ENCODE measurements at regions not wholly inside any gene's neighbourhood (a gene's known extent, or its start where the extent isn't known, plus 50 kb on each side); places are given as distances from the start of the nearest gene placed in this dataset.
A peak's percentile ranks its signal among the peaks of the same experiment; 100 is the strongest.
"Not testable (repeated sequence)": the region's sequence is repeated elsewhere in the genome, so short reads cannot be mapped to it uniquely, and the experiment has no call there.

GRCh38 chr4:91653067-91653466, 650.7 kb upstream of the GRID2 start:
- no peak for DNase-seq (ENCODE audit: low read depth)

GRCh38 chr4:91681091-91681490, 622.7 kb upstream of the GRID2 start:
- DNase-seq (ENCODE audit: low read depth) = no peak

GRCh38 chr4:91681544-91681943, 622.2 kb upstream of the GRID2 start:
- DNase-seq (ENCODE audit: low read depth) = no peak

- DNase-seq (ENCODE audit: low read depth) = no peak
Measured at GRCh38 chr4:91684955-91685354, 618.8 kb upstream of the GRID2 start.

DNA sequence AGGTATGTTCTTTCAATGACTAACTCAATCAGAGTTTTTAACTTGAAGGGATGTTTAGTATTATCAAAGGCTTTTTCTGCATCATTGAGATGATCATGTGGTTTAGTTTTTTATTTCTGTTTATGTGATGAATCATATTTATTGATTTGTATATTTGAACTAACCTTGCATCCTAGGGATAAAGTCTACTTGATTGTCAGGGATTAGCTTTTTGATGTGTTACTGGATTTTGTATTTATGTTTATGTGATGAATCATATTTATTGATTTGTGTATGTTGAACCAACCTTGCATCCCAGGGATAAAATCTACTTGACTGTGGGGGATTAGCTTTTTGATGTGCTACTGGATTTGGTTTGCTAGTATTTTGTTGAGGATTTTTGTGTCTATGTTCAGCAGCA, 615.4 kb upstream of the GRID2 start:
- DNase-seq (ENCODE audit: low read depth) = no peak

- DNase-seq (ENCODE audit: low read depth) = not testable (repeated sequence)
Measured at GRCh38 chr4:91699691-91700090, 604.1 kb upstream of the GRID2 start.

GRCh38 chr4:91729851-91730250, 573.9 kb upstream of the GRID2 start:
- peak; percentile 10 for DNase-seq (ENCODE audit: low read depth)

DNA sequence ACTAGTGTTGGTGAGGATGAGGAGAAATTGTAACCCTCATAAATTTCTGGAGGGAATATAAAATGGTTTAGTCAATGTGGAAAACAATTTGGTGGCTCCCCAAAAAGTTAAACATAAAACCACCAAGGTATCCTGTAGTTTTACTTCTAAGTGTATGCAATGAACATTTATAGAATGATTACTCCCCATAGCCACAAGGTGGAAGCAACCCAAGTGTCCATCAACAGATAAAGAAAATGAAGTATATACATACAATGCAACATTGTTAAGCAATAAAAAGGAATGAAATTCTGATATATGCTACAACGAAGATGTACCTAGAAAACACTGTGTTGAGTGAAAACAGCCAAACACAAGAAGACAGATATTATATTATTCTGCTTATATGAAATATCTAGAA, 569.1 kb upstream of the GRID2 start:
- DNase-seq (ENCODE audit: low read depth) = no peak

GRCh38 chr4:91738831-91739230, 564.9 kb upstream of the GRID2 start:
- DNase-seq (ENCODE audit: low read depth) = not testable (repeated sequence)

GRCh38 chr4:91746551-91746950, 557.2 kb upstream of the GRID2 start:
- DNase-seq (ENCODE audit: low read depth) = no peak

- DNase-seq (ENCODE audit: low read depth) = no peak
Measured at GRCh38 chr4:91751961-91752360, 551.8 kb upstream of the GRID2 start.

GRCh38 chr4:91754716-91755115, 549.0 kb upstream of the GRID2 start:
- no peak for DNase-seq (ENCODE audit: low read depth)

DNA sequence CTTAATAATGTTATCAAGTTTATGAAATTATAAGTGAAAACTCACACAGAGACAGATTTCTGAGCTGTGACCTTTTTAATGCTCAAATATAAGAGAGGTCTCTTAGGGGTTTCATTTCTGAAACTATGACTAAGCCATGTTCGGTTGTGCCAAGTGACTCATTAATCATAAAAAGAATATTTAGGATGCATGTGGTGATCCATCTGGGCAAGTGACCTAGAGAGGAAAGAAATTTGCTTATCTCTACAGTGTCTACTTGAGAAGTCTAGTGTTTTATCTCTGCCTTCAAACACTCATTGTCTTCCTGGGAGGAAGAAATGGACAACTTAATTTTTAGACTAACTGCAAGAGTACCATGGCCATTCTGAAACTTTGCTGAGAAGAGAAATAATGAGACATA, 545.3 kb upstream of the GRID2 start:
- peak; percentile 52 for DNase-seq (ENCODE audit: low read depth)

GRCh38 chr4:91764085-91764484, 539.7 kb upstream of the GRID2 start:
- no peak for DNase-seq (ENCODE audit: low read depth)

DNA sequence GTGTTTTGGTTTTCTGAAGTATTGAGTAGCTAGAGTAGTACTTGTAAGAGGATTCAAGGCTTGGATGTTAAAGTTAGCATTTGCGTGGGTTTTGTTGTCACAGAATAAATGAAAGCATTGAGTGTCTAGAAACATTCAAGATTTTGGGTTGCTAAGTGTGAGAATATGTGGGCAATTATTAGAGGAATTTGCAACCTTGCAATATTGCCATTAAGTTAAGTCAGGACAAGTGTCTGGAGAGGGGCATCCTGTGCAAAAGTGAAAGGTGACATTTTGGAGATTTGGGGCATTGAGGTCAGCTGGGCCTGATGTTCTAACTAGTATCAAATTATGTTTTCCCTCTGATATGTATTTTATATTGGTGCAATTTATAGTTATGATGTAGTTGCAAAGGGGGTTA, 533.9 kb upstream of the GRID2 start:
- DNase-seq (ENCODE audit: low read depth) = no peak

- DNase-seq (ENCODE audit: low read depth) = not testable (repeated sequence)
Measured at GRCh38 chr4:91791631-91792030, 512.1 kb upstream of the GRID2 start.

DNA sequence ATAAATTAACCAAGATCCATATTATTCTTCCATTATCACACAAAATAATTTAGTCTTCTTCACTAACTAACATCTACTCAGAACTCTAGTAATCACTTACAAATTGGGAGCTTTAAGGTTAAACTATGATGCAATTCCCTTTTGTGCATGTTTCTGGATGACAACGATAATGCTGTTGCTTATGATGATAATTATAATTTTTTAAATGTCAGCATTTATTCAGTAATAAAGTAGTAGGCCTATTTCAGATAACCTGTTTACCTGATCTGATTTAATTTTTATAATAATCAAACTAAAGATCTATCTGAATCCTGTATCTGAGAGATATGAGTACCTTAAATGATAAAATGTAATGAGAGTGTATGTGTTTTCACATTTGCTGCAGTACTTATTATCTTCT, 507.8 kb upstream of the GRID2 start:
- DNase-seq (ENCODE audit: low read depth) = no peak

DNA sequence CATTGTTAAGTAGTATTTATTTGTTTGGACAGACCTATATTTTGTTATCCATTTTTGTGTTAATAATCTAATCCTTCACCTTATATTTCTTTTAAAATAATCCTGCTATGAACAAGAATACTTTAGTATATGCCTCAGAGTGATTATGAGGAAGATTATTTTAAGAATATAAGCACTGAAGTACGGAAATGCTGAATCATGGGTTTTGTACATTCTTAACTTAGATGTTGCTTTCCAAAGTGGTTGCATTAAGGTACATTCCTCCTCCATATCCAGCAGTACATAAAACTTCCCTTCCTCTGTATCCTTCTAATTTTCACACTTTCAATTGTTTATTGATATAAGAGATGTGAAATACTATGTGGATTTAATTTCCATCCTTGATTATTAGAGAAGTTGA, 491.4 kb upstream of the GRID2 start:
- DNase-seq (ENCODE audit: low read depth) = no peak

DNA sequence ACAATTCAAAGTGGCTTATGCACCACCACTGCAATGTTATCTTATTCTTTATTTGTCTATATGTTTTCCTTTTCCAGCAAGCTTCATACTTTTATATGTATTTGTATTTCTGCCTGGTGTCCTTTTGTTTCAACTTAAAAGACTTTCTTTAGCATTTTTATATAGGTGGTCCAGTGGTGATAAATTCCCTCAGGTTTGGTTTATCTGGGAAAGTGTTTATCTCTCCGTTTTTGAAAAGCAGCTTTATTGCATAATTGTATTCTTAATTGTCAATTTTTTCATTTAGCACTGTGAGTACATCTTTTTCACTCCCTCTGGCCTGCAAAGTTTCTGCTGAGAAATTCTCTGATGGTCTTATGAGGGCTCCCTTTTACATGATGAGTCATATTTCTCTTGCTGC, 479.0 kb upstream of the GRID2 start:
- no peak for DNase-seq (ENCODE audit: low read depth)

DNA sequence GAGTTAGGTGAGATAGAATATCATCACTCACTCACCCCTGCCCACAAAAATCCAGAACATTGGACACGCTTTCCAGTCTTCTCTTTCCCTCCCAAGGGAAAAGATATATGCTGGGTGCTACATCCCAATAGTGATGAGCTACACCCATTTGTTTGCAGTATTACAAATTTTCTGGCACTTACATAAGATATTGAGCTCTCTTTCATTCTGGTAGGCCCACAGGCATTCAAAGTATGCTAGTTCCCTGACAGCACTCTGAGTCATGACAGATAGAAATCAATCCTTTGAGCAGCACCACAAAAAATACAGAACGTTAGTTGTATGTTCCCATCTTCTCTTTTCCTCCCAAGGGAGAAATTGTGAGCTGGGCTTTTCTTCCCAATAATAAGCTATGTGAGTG, 477.6 kb upstream of the GRID2 start:
- DNase-seq (ENCODE audit: low read depth) = no peak

DNA sequence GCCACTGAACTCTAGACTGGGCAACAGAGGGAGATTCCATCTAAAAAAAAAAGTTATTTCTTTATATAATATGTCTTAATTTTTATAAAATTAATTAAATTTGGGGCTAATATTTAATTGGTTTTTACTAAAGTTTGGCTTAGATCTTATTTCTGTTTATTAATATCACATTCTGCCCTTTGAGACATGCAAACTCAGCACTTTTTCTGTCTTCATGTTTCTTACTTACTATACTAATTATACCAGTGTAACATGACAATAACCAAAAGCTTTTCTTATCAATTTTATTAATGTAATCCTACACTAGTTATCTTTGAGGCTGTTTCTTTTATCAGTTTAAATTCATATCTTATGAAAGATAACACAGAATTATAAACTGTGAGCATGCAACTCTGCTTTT, 475.9 kb upstream of the GRID2 start:
- no peak for DNase-seq (ENCODE audit: low read depth)

DNA sequence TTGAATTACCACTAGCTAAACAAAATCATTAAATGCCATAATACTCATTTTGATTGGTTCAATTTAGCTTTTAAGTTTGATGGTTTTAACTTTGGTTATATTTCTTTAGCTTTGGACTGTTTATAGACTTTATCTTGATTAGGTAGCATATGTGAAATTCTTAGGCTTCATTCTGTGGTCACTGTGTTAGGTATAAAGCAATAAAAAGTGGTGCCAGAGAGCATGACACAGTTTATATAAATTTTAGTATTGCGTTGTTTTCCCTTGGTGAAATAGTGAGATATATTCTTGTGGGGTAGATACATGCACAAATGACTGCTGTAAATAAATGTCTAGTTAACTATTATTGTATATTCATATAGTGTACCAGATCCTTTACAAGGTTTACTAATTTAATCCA, 474.2 kb upstream of the GRID2 start:
- no peak for DNase-seq (ENCODE audit: low read depth)

- no peak for DNase-seq (ENCODE audit: low read depth)
Measured at GRCh38 chr4:91830681-91831395, 472.9 kb upstream of the GRID2 start.

GRCh38 chr4:91837608-91838029, 466.1 kb upstream of the GRID2 start:
- DNase-seq (ENCODE audit: low read depth) = peak; percentile 46

Data from non-pigmented ciliary epithelial cell (primary cell).